ENCODE measurements at regions not wholly inside any gene's neighbourhood (a gene's known extent, or its start where the extent isn't known, plus 50 kb on each side); places are given as distances from the start of the nearest gene placed in this dataset.

- no peaks in the 10 kb centered on the region for H4K20me1 ChIP-seq (ENCODE audit: control insufficient read depth, insufficient read depth, low read depth, low read length)
- no peaks in the 10 kb centered on the region for H3F3A ChIP-seq (ENCODE audit: control insufficient read depth, insufficient read depth)
- H3K36me3 ChIP-seq (ENCODE audit: control insufficient read depth, low read length), result no peaks in the 10 kb centered on the region
- no peak overlapping the region for H3K4me3 ChIP-seq (ENCODE audit: low read length)
- no peaks in the 10 kb centered on the region for H3K9me2 ChIP-seq (replicated peaks; ENCODE audit: control insufficient read depth, low read length)
- TF ChIP-seq, protein P1, sequence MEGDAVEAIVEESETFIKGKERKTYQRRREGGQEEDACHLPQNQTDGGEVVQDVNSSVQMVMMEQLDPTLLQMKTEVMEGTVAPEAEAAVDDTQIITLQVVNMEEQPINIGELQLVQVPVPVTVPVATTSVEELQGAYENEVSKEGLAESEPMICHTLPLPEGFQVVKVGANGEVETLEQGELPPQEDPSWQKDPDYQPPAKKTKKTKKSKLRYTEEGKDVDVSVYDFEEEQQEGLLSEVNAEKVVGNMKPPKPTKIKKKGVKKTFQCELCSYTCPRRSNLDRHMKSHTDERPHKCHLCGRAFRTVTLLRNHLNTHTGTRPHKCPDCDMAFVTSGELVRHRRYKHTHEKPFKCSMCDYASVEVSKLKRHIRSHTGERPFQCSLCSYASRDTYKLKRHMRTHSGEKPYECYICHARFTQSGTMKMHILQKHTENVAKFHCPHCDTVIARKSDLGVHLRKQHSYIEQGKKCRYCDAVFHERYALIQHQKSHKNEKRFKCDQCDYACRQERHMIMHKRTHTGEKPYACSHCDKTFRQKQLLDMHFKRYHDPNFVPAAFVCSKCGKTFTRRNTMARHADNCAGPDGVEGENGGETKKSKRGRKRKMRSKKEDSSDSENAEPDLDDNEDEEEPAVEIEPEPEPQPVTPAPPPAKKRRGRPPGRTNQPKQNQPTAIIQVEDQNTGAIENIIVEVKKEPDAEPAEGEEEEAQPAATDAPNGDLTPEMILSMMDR (IDR thresholded peaks at IDR 0.05; ENCODE audit: low read depth, low read length, poor library complexity, severe bottlenecking), result no peak
- TF ChIP-seq EZH2phosphoT487 (IDR thresholded peaks at IDR 0.05; ENCODE audit: borderline replicate concordance, low read length), result no peak
- no peaks in the 10 kb centered on the region for H3K27me3 ChIP-seq (ENCODE audit: control insufficient read depth, low read length)
- H3K27ac ChIP-seq (ENCODE audit: low read depth, low read length), result no peak overlapping the region
- no peaks in the 10 kb centered on the region for H3K79me2 ChIP-seq (ENCODE audit: control insufficient read depth, low read length)
- no peaks in the 10 kb centered on the region for H3K4me1 ChIP-seq (ENCODE audit: control insufficient read depth, low read length)
- peaks cover 39% of the 10 kb centered on the region; the same call in 1 of the 2 replicates for H3K9me3 ChIP-seq (ENCODE audit: control insufficient read depth, insufficient read depth, low read length)
- no peak overlapping the region for H3K4me2 ChIP-seq (ENCODE audit: low read length)
Measured at GRCh38 chr16:35140293-35140986, 1681.0 kb downstream of the TP53TG3F start.

DNA sequence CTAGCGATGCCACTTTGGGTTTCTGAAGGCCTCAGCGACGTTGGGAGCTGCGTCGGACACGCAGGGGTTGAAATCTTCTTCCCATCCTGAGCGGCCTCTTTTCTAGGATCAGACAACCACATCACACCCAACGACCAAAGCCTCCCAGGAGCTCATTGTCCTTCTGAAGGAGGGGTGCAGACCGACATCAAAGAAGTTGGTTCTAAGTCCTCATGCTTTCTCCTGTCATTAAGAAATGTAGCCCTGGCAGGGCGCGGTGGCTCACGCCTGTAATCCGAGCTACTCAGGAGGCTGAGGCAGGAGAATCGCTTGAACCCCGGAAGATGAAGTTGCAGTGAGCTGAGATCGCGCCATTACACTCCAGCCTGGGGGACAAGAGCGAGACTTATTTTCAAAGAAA lies 1681.9 kb downstream of the TP53TG3F start:
- TF ChIP-seq, protein P1 (IDR thresholded peaks at IDR 0.05; ENCODE audit: low read depth, low read length, poor library complexity, severe bottlenecking), result no peak
- TF ChIP-seq EZH2phosphoT487 (IDR thresholded peaks at IDR 0.05; ENCODE audit: borderline replicate concordance, low read length), result no peak
- H3K9me3 ChIP-seq (ENCODE audit: control insufficient read depth, insufficient read depth, low read length), result peaks cover 41% of the 10 kb centered on the region; the same call in 1 of the 2 replicates
- no peak overlapping the region for H3K4me2 ChIP-seq (ENCODE audit: low read length)
- H3K4me3 ChIP-seq (ENCODE audit: low read length), result no peak overlapping the region
- H3K27ac ChIP-seq (ENCODE audit: low read depth, low read length), result no peak overlapping the region
- no peaks in the 10 kb centered on the region for H3K36me3 ChIP-seq (ENCODE audit: control insufficient read depth, low read length)
- no peaks in the 10 kb centered on the region for H3K27me3 ChIP-seq (ENCODE audit: control insufficient read depth, low read length)
- no peaks in the 10 kb centered on the region for H3K9me2 ChIP-seq (replicated peaks; ENCODE audit: control insufficient read depth, low read length)
- H3K79me2 ChIP-seq (ENCODE audit: control insufficient read depth, low read length), result no peaks in the 10 kb centered on the region
- no peaks in the 10 kb centered on the region for H3F3A ChIP-seq (ENCODE audit: control insufficient read depth, insufficient read depth)
- H3K4me1 ChIP-seq (ENCODE audit: control insufficient read depth, low read length), result no peaks in the 10 kb centered on the region
- H4K20me1 ChIP-seq (ENCODE audit: control insufficient read depth, insufficient read depth, low read depth, low read length), result no peaks in the 10 kb centered on the region

DNA sequence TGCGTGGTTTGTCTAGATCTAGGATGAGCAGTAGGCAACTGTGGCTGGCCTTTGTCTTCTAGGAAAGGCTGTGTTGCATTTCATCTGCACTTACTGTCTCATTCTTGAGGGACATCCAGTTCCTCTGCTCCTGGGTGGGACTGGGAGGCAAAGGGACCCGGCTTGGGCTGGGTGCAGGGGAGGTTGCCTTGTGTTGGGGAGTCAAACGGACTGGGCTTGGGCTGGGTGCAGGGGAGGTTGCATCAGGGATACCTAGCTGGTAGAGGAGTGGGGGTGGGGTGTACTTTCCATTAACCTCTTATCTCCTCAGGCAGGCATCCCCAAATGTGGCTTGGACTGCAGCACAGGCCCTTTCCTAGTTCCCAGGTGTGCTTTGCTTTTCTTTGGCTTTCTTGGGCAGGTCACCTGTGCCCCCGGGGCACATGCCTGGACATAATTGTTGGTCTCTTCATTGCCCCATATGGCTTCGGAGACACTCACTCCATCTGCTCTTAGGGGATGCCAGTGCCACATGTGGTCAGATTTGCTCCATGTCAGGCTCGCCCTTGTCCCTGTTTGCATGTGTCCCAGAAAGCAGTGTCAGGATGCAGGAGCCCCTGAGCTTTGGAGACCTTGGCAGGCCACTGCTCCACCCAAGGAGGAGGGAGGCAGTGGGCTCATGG lies 1682.9 kb downstream of the TP53TG3F start:
- Histone ChIP-seq H3K27ac (ENCODE audit: low read depth, low read length) (no peak overlapping the region), H3K4me2 (ENCODE audit: low read length) (no peak overlapping the region), H3F3A (ENCODE audit: control insufficient read depth, insufficient read depth) (no peaks in the 10 kb centered on the region), H3K9me2 (replicated peaks; ENCODE audit: control insufficient read depth, low read length) (no peaks in the 10 kb centered on the region), H3K79me2 (ENCODE audit: control insufficient read depth, low read length) (no peaks in the 10 kb centered on the region), H4K20me1 (ENCODE audit: control insufficient read depth, insufficient read depth, low read depth, low read length) (no peaks in the 10 kb centered on the region), H3K36me3 (ENCODE audit: control insufficient read depth, low read length) (no peaks in the 10 kb centered on the region), H3K9me3 (ENCODE audit: control insufficient read depth, insufficient read depth, low read length) (peaks cover 49% of the 10 kb centered on the region; the same call in 1 of the 2 replicates), H3K27me3 (ENCODE audit: control insufficient read depth, low read length) (no peaks in the 10 kb centered on the region), H3K4me1 (ENCODE audit: control insufficient read depth, low read length) (no peaks in the 10 kb centered on the region), H3K4me3 (ENCODE audit: low read length) (no peak overlapping the region)
- TF ChIP-seq, protein P1 (IDR thresholded peaks at IDR 0.05; ENCODE audit: low read depth, low read length, poor library complexity, severe bottlenecking), result no peak
- no peak for TF ChIP-seq EZH2phosphoT487 (IDR thresholded peaks at IDR 0.05; ENCODE audit: borderline replicate concordance, low read length)

All from DOHH2 (cell line).